HepG2 (cell line): ENCODE measurements at regions not wholly inside any gene's neighbourhood (a gene's known extent, or its start where the extent isn't known, plus 50 kb on each side); places are given as distances from the start of the nearest gene placed in this dataset.

ENCODE experiments used
- JUND ChIP-seq: sonication (generic); formaldehyde crosslinking; IDR thresholded peaks from 2 replicates; pipeline ENCODE4 v1.8.0; 2022; ENCODE audit warnings: mild to moderate bottlenecking, missing genetic modification reagents
- MAZ ChIP-seq, 2 experiments: sonication (generic) in 1 of 2; formaldehyde crosslinking in 1 of 2; IDR thresholded peaks; 2 replicates each; pipeline versions ENCODE4 v1.5.0 to v1.6.1; 2012 to 2020; ENCODE audit warnings: low read depth in 2 of 2, mild to moderate bottlenecking in 2 of 2, borderline replicate concordance in 1 of 2, improper control_type of control experiment in 1 of 2, low read length in 1 of 2, missing genetic modification reagents in 1 of 2, moderate library complexity in 1 of 2
- POLR2AphosphoS5 ChIP-seq: IDR thresholded peaks from 2 replicates; pipeline ENCODE4 v1.6.1; 2012; ENCODE audit warnings: low read depth, low read length
- ZNF644 ChIP-seq: IDR thresholded peaks from 2 replicates; pipeline ENCODE4 v1.6.1; 2016; ENCODE audit warnings: low read depth
- TF ChIP-seq, protein P1 (sequence below): sonication (generic); formaldehyde crosslinking; IDR thresholded peaks from 2 replicates; pipeline ENCODE4 v1.5.0; 2020; ENCODE audit warnings: mild to moderate bottlenecking, missing genetic modification reagents, moderate library complexity

DNA sequence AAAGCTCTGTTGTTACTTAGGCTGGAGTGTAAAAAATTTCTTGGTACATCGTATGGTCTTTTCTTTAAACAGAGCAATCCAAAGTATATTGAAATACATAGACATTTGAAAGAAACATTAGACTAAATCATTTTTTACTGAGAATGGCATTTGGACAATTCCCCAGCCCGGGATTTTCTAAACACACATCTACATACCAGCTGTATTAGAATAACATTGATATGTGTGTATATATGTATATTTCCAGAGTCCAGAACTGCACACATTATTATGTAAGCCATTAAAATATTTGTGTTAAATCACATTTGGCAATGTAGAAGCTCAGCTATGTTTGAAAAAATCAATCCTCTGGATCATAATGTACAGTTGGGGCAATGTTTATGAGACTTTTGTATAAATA lies 1853.6 kb upstream of the LRRTM1 start:
- no peak for TF ChIP-seq ZNF644 (CRISPR knock-in tag)
- TF ChIP-seq POLR2AphosphoS5, result no peak
- TF ChIP-seq MAZ (IDR thresholded peaks at IDR 0.05; ENCODE audit: borderline replicate concordance, low read depth, low read length), result no peak
- TF ChIP-seq MAZ (CRISPR knock-in tag; IDR thresholded peaks at IDR 0.05; ENCODE audit: low read depth), result no peak
- TF ChIP-seq JUND (CRISPR knock-in tag), result no peak
- TF ChIP-seq, protein P1, sequence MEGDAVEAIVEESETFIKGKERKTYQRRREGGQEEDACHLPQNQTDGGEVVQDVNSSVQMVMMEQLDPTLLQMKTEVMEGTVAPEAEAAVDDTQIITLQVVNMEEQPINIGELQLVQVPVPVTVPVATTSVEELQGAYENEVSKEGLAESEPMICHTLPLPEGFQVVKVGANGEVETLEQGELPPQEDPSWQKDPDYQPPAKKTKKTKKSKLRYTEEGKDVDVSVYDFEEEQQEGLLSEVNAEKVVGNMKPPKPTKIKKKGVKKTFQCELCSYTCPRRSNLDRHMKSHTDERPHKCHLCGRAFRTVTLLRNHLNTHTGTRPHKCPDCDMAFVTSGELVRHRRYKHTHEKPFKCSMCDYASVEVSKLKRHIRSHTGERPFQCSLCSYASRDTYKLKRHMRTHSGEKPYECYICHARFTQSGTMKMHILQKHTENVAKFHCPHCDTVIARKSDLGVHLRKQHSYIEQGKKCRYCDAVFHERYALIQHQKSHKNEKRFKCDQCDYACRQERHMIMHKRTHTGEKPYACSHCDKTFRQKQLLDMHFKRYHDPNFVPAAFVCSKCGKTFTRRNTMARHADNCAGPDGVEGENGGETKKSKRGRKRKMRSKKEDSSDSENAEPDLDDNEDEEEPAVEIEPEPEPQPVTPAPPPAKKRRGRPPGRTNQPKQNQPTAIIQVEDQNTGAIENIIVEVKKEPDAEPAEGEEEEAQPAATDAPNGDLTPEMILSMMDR (CRISPR knock-in tag), result no peak
